ENCODE measurements at regions not wholly inside any gene's neighbourhood (a gene's known extent, or its start where the extent isn't known, plus 50 kb on each side); places are given as distances from the start of the nearest gene placed in this dataset.
"Not testable (repeated sequence)": the region's sequence is repeated elsewhere in the genome, so short reads cannot be mapped to it uniquely, and the experiment has no call there.

DNA sequence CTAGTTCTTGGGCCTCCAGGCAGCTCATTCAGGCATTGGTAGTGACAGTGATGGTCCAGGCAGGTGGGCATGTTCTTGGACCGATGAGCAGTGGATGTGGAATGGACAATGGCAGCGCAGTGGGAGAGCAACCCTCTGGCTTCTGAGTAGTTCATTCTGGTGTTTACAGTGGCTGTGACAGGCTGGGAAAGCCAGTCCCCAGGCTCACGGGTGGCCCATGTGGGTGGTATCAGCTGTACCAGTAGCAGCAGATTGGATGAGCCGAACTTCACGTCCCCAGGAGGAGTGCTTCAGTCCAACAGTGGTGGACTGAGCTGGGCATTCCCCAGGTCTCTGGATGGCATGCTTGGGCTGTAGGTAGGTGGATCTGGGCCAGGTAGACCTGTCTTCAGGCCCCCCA is 515.6 kb upstream of the ACO1 start:
- DNase-seq (ENCODE audit: low read depth in 2 of 2): no peak

GRCh38 chr9:31870276-31870675 is 514.2 kb upstream of the ACO1 start:
- DNase-seq (ENCODE audit: low read depth in 2 of 2): no peak

DNA sequence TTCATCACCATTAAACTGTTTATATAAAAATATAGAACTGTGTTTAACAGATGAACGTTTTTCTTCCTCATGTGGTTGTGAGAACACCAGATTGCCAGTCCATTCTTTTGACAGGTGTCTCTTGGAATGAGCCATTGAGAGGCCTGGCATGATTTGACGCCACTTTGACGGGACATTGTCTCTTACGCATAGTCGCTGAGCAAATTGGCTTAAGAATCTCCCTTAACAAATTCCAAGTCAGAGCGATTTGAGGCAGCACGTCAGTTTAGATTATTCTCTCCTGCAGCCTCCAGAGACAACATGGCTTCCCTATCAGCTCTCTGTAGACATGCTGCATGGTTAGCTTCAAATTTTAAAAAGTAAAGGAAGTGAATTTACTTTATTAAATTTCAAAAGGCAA is 510.7 kb upstream of the ACO1 start:
- DNase-seq (ENCODE audit: low read depth in 2 of 2): no peak

- no peak for DNase-seq (ENCODE audit: low read depth in 2 of 2)
These were observed 490.4 kb upstream of the ACO1 start for GRCh38 chr9:31894008-31894407.

DNA sequence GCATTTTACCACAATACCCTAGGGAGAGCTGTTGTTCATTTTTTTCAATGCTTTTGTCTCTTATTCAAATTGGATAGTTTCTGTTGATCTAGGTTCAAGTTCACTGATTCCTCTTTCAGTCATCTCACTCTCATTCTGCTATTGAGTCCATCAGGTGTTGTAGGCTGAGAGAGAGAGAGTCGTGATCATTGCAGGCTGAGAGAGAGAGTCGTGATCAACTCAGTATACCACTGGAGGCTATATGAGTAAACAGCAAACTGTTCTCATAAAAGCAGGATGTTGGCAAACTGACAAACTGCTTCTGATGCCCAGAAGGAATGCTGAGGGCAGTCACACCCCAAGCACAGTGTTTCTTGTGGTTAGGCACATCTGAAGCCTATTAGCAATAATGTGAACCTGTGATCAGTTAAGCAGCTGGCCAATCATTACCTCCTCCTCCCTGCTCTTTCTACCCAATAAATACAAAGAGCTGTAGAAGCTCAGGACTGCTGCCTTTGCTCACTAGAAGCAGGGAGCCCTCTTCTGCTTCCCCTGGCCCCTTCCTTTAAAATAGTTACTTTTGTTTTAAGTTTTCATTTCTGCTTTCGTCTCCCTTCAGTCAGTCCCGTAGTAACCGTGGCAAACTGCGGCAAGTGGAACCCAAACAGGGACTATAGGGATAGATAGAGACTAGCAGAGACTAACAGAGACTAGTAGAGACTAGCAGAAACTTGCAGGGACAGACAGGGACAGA is 476.1 kb upstream of the ACO1 start:
- no peak for DNase-seq (ENCODE audit: low read depth in 2 of 2)

GRCh38 chr9:31908891-31909480 is 475.5 kb upstream of the ACO1 start:
- no peak for DNase-seq (ENCODE audit: low read depth in 2 of 2)

DNA sequence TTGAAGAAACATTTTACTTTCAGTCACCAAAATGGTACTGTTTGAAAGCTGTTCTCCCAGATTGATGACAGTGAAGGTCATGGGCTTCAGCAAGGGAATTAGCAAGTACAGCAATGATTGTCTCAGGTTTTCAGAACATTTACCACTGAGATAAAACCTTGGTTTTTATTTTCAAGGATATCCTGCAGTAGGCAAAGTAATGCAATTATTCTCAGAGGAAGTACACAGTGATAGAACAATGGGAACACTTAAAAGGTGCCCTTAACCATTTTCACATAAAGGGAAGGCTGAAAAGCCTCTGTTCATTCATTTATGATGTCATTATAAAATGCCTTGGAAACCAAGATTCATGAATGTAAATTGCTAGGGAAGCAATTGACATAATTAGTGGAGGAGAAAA is 471.8 kb upstream of the ACO1 start:
- no peak for DNase-seq (ENCODE audit: low read depth in 2 of 2)

DNA sequence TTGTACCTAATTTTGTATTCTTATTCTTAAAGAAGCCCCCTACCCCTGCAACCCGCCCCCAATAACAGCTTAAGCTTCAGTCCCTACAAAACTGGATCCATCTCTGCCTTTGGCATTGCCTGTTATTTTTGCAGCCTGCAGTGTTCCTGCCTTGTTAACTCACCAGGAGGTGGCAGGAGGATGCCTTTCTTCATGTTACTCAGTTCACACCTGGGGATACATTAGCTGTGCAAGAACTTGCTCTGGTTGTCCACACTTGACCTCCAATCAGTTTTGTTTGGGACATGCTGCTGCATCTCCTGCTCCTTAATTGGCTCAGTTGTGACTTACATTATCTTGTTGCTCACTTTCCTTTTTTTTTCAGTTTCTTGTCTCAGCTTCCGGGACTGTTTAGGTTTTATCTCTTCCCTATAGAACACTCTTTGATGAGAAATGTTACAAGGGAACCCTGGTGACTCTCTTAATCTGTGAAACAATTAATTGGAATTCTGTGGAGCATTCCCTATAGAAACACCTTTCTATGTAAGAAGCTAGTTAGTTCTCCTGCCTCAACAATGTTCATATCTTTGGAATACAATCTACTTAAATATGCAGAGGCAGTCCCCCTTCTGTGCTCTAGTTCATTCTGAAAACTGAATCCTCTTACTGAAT is 467.7 kb upstream of the ACO1 start:
- no peak for DNase-seq (ENCODE audit: low read depth in 2 of 2)

DNA sequence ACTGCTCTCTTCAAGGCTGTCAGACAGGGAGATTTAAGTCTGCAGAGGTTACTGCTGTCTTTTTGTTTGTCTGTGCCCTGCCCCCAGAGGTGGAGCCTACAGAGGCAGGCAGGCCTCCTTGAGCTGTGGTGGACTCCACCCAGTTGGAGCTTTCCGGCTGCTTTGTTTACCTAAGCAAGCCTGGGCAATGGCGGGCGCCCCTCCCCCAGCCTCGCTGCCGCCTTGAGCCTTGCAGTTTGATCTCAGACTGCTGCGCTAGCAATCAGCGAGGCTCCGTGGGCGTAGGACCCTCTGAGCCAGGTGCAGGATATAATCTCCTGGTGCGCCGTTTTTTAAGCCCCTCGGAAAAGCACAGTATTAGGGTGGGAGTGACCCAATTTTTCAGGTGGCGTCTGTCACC is 446.7 kb upstream of the ACO1 start:
- not testable (repeated sequence) for DNase-seq (ENCODE audit: low read depth in 2 of 2)

GRCh38 chr9:31950756-31951155 is 433.7 kb upstream of the ACO1 start:
- no peak for DNase-seq (ENCODE audit: low read depth in 2 of 2)

DNA sequence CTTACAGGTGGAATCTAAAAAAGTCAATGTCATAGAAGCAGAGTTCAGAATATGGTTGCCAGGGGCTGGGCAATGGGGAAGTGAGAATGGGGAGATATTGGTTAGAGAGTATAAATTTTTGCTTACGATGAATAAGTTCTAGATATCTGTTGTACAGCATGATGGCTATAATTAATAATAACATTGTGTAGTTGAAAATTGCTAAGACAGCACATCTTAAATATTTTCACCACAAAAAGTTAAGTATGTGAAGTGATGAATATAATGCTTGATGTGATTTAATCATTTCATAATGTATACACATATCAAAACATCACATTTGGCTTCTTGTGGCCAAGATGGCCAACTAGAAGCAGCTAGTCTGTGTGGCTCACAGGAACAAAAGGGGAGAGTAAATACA is 425.9 kb upstream of the ACO1 start:
- no peak for DNase-seq (ENCODE audit: low read depth in 2 of 2)

- no peak for DNase-seq (ENCODE audit: low read depth in 2 of 2)
These were observed 414.9 kb upstream of the ACO1 start for GRCh38 chr9:31969552-31969951.

GRCh38 chr9:31983895-31984294 is 400.5 kb upstream of the ACO1 start:
- no peak for DNase-seq (ENCODE audit: low read depth in 2 of 2)

DNA sequence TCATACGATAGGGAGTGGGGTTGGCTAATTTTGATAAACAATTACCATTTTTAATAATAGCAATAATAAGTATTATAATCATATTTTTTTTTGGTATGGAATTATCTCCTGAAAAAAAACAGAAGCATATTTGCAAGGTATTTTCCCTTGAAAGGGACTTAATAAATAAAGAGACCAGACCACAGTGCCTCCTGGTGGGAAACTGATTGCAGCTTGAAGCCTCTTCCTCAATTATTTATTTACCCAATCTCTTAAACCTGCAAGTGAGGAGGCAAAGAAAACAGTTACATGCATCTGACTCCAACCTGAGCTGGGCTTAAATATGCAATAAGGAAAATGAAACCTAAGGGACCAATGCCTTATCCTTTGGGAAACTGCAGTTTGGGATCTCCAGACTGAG is 388.1 kb upstream of the ACO1 start:
- no peak for DNase-seq (ENCODE audit: low read depth in 2 of 2)

- no peak for DNase-seq (ENCODE audit: low read depth in 2 of 2)
These were observed 379.9 kb upstream of the ACO1 start for GRCh38 chr9:32004431-32005076.

GRCh38 chr9:32010322-32010721 is 374.1 kb upstream of the ACO1 start:
- no peak for DNase-seq (ENCODE audit: low read depth in 2 of 2)

DNA sequence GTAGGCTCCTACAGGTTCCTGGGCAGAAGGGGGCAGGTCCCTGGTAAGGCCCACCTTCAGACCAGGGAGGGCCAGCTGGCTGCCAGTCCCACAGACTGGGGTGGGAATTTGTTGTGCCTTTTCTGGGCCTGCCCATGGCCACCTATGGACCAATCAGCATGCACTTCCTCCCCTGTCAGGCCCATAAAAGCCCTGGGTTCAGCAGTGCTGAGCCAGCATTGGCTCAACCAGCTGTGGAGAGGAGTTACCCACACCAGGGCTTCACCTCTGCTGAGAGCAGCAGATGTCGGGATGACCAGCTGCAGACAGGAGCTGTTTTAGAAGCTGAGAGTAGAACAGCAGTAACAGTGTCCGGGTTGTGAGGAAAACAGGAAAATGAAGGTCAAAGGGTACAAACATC is 373.4 kb upstream of the ACO1 start:
- no peak for DNase-seq (ENCODE audit: low read depth in 2 of 2)

DNA sequence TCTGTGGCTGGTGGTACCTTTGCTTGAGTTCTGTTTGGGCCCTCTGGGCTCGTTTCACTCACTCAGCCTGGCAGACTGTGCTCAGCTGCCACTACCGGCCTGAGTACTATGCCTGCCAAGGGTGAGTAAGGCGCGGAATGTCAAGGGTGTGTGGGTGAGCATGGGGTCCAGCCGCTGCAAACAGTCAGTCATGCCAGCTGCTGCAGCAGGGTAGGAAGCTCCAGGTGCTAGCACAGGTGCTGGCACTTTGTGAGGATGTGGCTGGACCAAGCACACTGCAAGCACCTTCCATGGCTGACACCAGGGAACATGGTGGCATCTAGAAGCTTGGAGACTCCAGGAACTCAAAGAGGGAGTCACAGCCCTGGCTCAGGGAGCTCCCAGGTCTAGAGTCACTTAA is 368.6 kb upstream of the ACO1 start:
- DNase-seq (ENCODE audit: low read depth in 2 of 2): no peak

DNA sequence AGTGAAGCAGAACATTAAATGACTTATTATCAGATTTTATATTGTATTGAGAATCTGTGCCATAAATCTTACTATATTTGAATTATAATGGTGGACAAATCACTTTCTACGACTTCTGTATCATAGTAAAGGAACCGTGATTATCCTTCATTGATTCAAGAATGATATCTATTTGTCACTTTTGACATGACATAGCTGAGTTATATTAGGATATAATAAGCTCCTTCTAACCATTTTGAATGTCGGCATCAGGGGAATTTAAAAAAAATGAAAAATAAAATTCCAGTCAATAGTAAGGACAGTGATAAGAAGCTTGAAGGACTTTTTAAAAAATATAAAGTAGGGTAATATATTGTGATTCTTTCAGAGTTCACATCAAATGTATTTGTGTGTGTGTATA is 338.9 kb upstream of the ACO1 start:
- no peak for DNase-seq (ENCODE audit: low read depth in 2 of 2)

DNA sequence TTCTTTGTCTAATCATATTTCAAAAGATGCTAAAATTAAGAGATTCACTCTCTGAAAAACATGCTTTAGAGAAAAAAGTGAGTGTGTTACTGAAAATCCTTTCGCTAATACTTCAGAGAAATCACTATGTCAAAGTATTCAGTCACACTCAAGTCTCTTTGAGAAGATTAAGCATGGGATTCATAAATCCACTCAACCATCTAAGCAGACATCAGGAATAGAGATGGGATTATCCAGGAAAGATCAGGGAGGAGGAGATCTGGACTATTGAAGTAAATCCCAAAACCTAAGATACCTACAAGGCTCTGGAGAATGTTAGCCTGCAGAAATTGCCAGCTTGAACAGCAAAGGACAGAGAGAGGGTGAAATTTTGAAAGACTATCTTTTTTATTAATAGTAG is 317.2 kb upstream of the ACO1 start:
- no peak for DNase-seq (ENCODE audit: low read depth in 2 of 2)

- no peak for DNase-seq (ENCODE audit: low read depth in 2 of 2)
These were observed 315.2 kb upstream of the ACO1 start for GRCh38 chr9:32069169-32069813.

DNA sequence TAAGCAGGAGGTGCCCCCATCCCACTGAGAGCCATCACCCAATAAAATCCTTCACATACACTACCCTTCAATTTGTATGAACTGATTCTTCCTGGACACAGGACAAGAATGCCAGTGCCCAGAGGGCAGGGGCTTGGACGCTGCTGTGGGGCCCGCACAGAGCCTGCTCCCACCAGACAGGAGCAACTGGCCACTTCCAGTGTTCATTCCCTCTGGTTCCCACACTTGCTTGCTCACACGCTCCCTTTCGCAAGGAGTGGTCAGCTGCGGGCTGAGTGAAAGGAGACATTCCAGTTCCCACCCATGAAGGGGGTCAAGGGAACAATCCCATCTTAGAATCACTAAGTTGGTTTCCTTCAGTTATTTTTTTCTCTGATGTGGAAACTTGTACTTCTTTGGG is 314.5 kb upstream of the ACO1 start:
- DNase-seq (ENCODE audit: low read depth in 2 of 2): no peak
